ENCODE measurements at regions not wholly inside any gene's neighbourhood (a gene's known extent, or its start where the extent isn't known, plus 50 kb on each side); places are given as distances from the start of the nearest gene placed in this dataset.

- Histone ChIP-seq H3K4me1 (no peaks in the 10 kb centered on the region), H3K27ac (no peak overlapping the region), H3K9me3 (no peaks in the 10 kb centered on the region), H3K27me3 (peaks cover 0 to 4% of the 10 kb centered on the region in 2 donors), H3K36me3 (no peaks in the 10 kb centered on the region), H3K4me3 (no peak overlapping the region)
- TF ChIP-seq EP300 (IDR thresholded peaks at IDR 0.05) (no peak), POLR2A (IDR thresholded peaks at IDR 0.05) (no peak), CTCF (IDR thresholded peaks at IDR 0.05) (no peak)
- 42 to 72% methylated on average over 2 of the region's 2 CpGs for WGBS, 2 donors
- DNase-seq (ENCODE audit: low spot score in 2 of 2) = no peak
Measured at GRCh38 chr12:111203969-111204368, 164.9 kb downstream of the PHETA1 start.

- TF ChIP-seq EP300 (IDR thresholded peaks at IDR 0.05) (no peak), CTCF (IDR thresholded peaks at IDR 0.05) (no peak), POLR2A (IDR thresholded peaks at IDR 0.05) (no peak)
- H3K27me3 ChIP-seq = peaks cover 0 to 3% of the 10 kb centered on the region in 2 donors
Measured at GRCh38 chr12:111203446-111203845, 165.4 kb downstream of the PHETA1 start.

GRCh38 chr12:111202237-111202915 lies 166.5 kb downstream of the PHETA1 start:
- TF ChIP-seq CTCF (IDR thresholded peaks at IDR 0.05) (no peak), POLR2A (IDR thresholded peaks at IDR 0.05) (no peak), EP300 (IDR thresholded peaks at IDR 0.05) (no peak)
- WGBS, 2 donors = 60 to 63% methylated on average over 17 of the region's 17 CpGs
- Histone ChIP-seq H3K27ac (no peak overlapping the region), H3K4me1 (no peaks in the 10 kb centered on the region), H3K27me3 (no peaks in the 10 kb centered on the region), H3K4me3 (no peak overlapping the region), H3K9me3 (no peaks in the 10 kb centered on the region), H3K36me3 (no peaks in the 10 kb centered on the region)
- no peak for DNase-seq (ENCODE audit: low spot score in 2 of 2)

More at GRCh38 chr12:111203446-111203845, 165.4 kb downstream of the PHETA1 start:
- no peak overlapping the region for H3K27ac ChIP-seq
- no peaks in the 10 kb centered on the region for H3K9me3 ChIP-seq
- DNase-seq (ENCODE audit: low spot score in 2 of 2) = no peak
- no peaks in the 10 kb centered on the region for H3K36me3 ChIP-seq
- no peaks in the 10 kb centered on the region for H3K4me1 ChIP-seq
- WGBS, 2 donors = 78 to 81% methylated on average over 4 of the region's 4 CpGs
- no peak overlapping the region for H3K4me3 ChIP-seq

GRCh38 chr12:111201495-111202236 lies 167.2 kb downstream of the PHETA1 start:
- H3K27me3 ChIP-seq = no peaks in the 10 kb centered on the region
- no peaks in the 10 kb centered on the region for H3K4me1 ChIP-seq
- H3K9me3 ChIP-seq = no peaks in the 10 kb centered on the region
- H3K36me3 ChIP-seq = no peaks in the 10 kb centered on the region
- DNase-seq (ENCODE audit: low spot score in 2 of 2) = no peak
- 70 to 76% methylated on average over 11 of the region's 11 CpGs for WGBS, 2 donors
- TF ChIP-seq POLR2A (IDR thresholded peaks at IDR 0.05) = no peak
- no peak for TF ChIP-seq CTCF (IDR thresholded peaks at IDR 0.05)
- no peak for TF ChIP-seq EP300 (IDR thresholded peaks at IDR 0.05)
- no peak overlapping the region for H3K27ac ChIP-seq
- no peak overlapping the region for H3K4me3 ChIP-seq

- no peaks in the 10 kb centered on the region for H3K9me3 ChIP-seq
- 24 to 37% methylated on average over 8 to 9 of the region's 9 CpGs for WGBS, 2 donors
- no peak for DNase-seq (ENCODE audit: low spot score in 2 of 2)
- H3K27ac ChIP-seq = no peak overlapping the region
- no peaks in the 10 kb centered on the region for H3K36me3 ChIP-seq
- TF ChIP-seq EP300 (IDR thresholded peaks at IDR 0.05) (no peak), POLR2A (IDR thresholded peaks at IDR 0.05) (no peak), CTCF (IDR thresholded peaks at IDR 0.05) (no peak)
- no peak overlapping the region for H3K4me3 ChIP-seq
- H3K27me3 ChIP-seq = no peaks in the 10 kb centered on the region
- no peaks in the 10 kb centered on the region for H3K4me1 ChIP-seq
Measured at GRCh38 chr12:111201036-111201435, 167.9 kb downstream of the PHETA1 start.
